ENCODE measurements at regions not wholly inside any gene's neighbourhood (a gene's known extent, or its start where the extent isn't known, plus 50 kb on each side); places are given as distances from the start of the nearest gene placed in this dataset.

DNA sequence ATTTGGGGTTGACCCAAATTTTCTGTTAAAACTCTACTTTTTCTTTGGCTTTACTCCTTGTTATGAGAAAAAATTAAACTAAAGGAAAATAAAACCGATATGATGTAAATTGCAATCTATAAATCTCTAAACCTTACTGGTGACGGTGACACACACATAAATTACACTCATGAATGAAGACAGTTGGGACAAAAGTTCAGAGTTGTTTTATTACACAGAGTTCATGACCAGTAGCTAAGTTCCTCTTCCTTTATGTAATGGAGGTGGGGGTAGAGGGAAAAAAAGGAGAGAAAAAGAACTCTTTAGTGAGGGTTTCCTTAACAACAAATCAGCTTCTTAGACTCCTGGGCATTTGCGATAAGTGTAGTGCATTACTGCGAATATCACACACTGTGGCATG, 220.7 kb downstream of the KCNJ2 start:
- no peak for TF ChIP-seq EP300 (IDR thresholded peaks at IDR 0.05)
- TF ChIP-seq, protein P1, sequence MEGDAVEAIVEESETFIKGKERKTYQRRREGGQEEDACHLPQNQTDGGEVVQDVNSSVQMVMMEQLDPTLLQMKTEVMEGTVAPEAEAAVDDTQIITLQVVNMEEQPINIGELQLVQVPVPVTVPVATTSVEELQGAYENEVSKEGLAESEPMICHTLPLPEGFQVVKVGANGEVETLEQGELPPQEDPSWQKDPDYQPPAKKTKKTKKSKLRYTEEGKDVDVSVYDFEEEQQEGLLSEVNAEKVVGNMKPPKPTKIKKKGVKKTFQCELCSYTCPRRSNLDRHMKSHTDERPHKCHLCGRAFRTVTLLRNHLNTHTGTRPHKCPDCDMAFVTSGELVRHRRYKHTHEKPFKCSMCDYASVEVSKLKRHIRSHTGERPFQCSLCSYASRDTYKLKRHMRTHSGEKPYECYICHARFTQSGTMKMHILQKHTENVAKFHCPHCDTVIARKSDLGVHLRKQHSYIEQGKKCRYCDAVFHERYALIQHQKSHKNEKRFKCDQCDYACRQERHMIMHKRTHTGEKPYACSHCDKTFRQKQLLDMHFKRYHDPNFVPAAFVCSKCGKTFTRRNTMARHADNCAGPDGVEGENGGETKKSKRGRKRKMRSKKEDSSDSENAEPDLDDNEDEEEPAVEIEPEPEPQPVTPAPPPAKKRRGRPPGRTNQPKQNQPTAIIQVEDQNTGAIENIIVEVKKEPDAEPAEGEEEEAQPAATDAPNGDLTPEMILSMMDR (IDR thresholded peaks at IDR 0.05), result no peak
- TF ChIP-seq, protein P2, sequence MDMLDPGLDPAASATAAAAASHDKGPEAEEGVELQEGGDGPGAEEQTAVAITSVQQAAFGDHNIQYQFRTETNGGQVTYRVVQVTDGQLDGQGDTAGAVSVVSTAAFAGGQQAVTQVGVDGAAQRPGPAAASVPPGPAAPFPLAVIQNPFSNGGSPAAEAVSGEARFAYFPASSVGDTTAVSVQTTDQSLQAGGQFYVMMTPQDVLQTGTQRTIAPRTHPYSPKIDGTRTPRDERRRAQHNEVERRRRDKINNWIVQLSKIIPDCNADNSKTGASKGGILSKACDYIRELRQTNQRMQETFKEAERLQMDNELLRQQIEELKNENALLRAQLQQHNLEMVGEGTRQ (IDR thresholded peaks at IDR 0.05), result no peak
- TF ChIP-seq POLR2A (IDR thresholded peaks at IDR 0.05; ENCODE audit: low read length), result no peak
- TF ChIP-seq MAFK (IDR thresholded peaks at IDR 0.05; ENCODE audit: partially characterized antibody), result no peak
- no peak for TF ChIP-seq CHD2 (IDR thresholded peaks at IDR 0.05; ENCODE audit: low read length, partially characterized antibody)
- no peak for TF ChIP-seq PHF8 (IDR thresholded peaks at IDR 0.05; ENCODE audit: borderline replicate concordance, low read depth)
- no peak for TF ChIP-seq EHMT2 (IDR thresholded peaks at IDR 0.05; ENCODE audit: low read depth)
